SJCRH30 (cell line): ENCODE measurements at regions not wholly inside any gene's neighbourhood (a gene's known extent, or its start where the extent isn't known, plus 50 kb on each side); places are given as distances from the start of the nearest gene placed in this dataset.
A peak's percentile ranks its signal among the peaks of the same experiment; 100 is the strongest.

Experiments used
- DNase-seq, 2 experiments: peaks; one replicate each; pipeline ENCODE4 v3.0.0-alpha.2; 2015 to 2020
- H3K27ac ChIP-seq: fragments of 250-450 bp; sonication (Bioruptor Pico); 2 replicates; pipeline ENCODE4 v1.5.1; 2020; ENCODE audit warnings: mild to moderate bottlenecking, moderate library complexity
- H3K27me3 ChIP-seq: fragments of 250-450 bp; sonication (Bioruptor Pico); 2 replicates; pipeline ENCODE4 v1.5.1; 2020; ENCODE audit warnings: mild to moderate bottlenecking, moderate library complexity
- H3K36me3 ChIP-seq: fragments of 250-450 bp; sonication (Bioruptor Pico); 2 replicates; pipeline ENCODE4 v1.5.1; 2020; ENCODE audit warnings: mild to moderate bottlenecking, moderate library complexity
- H3K4me1 ChIP-seq: fragments of 250-450 bp; sonication (Bioruptor Pico); 2 replicates; pipeline ENCODE4 v1.5.1; 2020; ENCODE audit warnings: mild to moderate bottlenecking, moderate library complexity
- H3K4me3 ChIP-seq: fragments of 250-450 bp; sonication (Bioruptor Pico); 2 replicates; pipeline ENCODE4 v1.5.1; 2020; ENCODE audit warnings: mild to moderate bottlenecking, moderate library complexity
- H3K9me3 ChIP-seq: fragments of 250-450 bp; sonication (Bioruptor Pico); replicated peaks from 2 replicates; pipeline ENCODE4 v1.5.1; 2020; ENCODE audit warnings: mild to moderate bottlenecking, moderate library complexity

DNA sequence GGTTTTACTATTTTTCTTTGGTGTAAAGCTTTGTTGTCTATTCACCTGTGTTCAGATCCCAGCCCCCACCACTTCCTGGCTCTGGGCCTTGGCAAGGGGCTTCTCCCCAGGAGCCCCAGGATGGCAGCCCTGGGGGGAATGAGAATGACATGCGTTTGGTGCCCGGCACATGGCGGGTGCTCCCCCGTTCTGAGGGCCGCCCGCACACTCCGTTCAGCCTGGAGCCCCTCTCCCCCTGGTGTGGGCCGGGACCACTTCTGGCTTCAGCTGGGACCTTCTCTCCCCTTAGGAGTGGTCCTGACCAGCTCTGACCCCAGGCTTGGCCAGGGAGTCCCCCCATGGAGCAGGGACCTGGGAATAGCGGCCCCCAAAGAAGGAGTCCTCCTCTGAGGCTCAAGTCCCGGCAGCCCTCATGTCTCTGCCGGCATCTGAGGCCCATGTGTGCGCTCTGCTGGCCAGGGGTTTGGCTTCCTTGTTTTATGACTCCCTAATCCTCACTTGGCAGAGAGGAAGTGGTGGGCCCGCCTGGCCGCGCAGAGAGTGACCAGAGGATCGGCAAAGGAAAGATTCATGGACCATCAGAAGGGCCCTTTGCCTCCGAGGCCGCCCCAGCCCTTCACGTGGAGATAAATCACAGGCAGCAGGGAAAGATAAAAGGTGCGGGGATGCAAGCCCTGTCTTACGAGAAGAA lies 57.0 kb upstream of the LMX1B start:
- Histone ChIP-seq H3K4me1 (peaks cover 5% of the 10 kb centered on the region; the same call in 1 of the 2 replicates), H3K4me3 (no peak overlapping the region), H3K36me3 (no peaks in the 10 kb centered on the region), H3K9me3 (peaks cover 4% of the 10 kb centered on the region; the same call in 1 of the 2 replicates), H3K27ac (no peak overlapping the region), H3K27me3 (peaks cover 2% of the 10 kb centered on the region)
- peak in 1 of 2 experiments; percentile 34 for DNase-seq

GRCh38 chr9:126558051-126558665 lies 55.6 kb upstream of the LMX1B start:
- Histone ChIP-seq H3K27ac (no peak overlapping the region), H3K36me3 (no peaks in the 10 kb centered on the region), H3K4me1 (peaks cover 5% of the 10 kb centered on the region; the same call in 1 of the 2 replicates), H3K9me3 (peaks cover 4% of the 10 kb centered on the region; the same call in 1 of the 2 replicates), H3K27me3 (peaks cover 4% of the 10 kb centered on the region), H3K4me3 (no peak overlapping the region)
- DNase-seq, result peak; percentile 44 to 83

GRCh38 chr9:126559296-126559695 lies 54.4 kb upstream of the LMX1B start:
- Histone ChIP-seq H3K4me1 (peaks cover 5% of the 10 kb centered on the region; the same call in 1 of the 2 replicates), H3K4me3 (no peak overlapping the region), H3K9me3 (peaks cover 4% of the 10 kb centered on the region; the same call in 1 of the 2 replicates), H3K27me3 (peaks cover 4% of the 10 kb centered on the region), H3K36me3 (no peaks in the 10 kb centered on the region), H3K27ac (no peak overlapping the region)
- no peak for DNase-seq

- Histone ChIP-seq H3K9me3 (peaks cover 4% of the 10 kb centered on the region; the same call in 1 of the 2 replicates), H3K27me3 (peaks cover 4% of the 10 kb centered on the region), H3K36me3 (no peaks in the 10 kb centered on the region), H3K4me3 (no peak overlapping the region), H3K27ac (no peak overlapping the region), H3K4me1 (peaks cover 5% of the 10 kb centered on the region; the same call in 1 of the 2 replicates)
- no peak for DNase-seq
Measured at GRCh38 chr9:126561582-126561981, 52.1 kb upstream of the LMX1B start.

- Histone ChIP-seq H3K36me3 (no peaks in the 10 kb centered on the region), H3K4me3 (no peak overlapping the region), H3K27me3 (peaks cover 4% of the 10 kb centered on the region), H3K27ac (no peak overlapping the region), H3K4me1 (no peaks in the 10 kb centered on the region), H3K9me3 (peaks cover 4% of the 10 kb centered on the region; the same call in 1 of the 2 replicates)
- no peak for DNase-seq
Measured at GRCh38 chr9:126563556-126563955, 50.2 kb upstream of the LMX1B start.
